Bronchial epithelial cell (primary cell): ENCODE measurements at regions not wholly inside any gene's neighbourhood (a gene's known extent, or its start where the extent isn't known, plus 50 kb on each side); places are given as distances from the start of the nearest gene placed in this dataset.
"Not testable (repeated sequence)": the region's sequence is repeated elsewhere in the genome, so short reads cannot be mapped to it uniquely, and the experiment has no call there.

Source experiments
- DNase-seq: peaks from one replicate; pipeline ENCODE4 v3.0.0-alpha.2; 2010; ENCODE audit warnings: low read depth
- FAIRE-seq: peaks from 2 replicates; lab custom pipeline; 2011; peaks lifted over from hg19 to GRCh38; lab: Jason Lieb, UNC
- H3K27me3 ChIP-seq: 2 replicates; pipeline ENCODE4 v1.5.1; 2011; ENCODE audit warnings: low read length; ENCODE audit not compliant: control insufficient read depth, insufficient read depth
- H3K36me3 ChIP-seq: 2 replicates; pipeline ENCODE4 v1.5.1; 2011; ENCODE audit warnings: low read length; ENCODE audit not compliant: control insufficient read depth, insufficient read depth
- H3K4me3 ChIP-seq: 2 replicates; pipeline ENCODE4 v1.5.1; 2011; ENCODE audit warnings: mild to moderate bottlenecking, low read depth, low read length, control low read depth
- TF ChIP-seq, protein P1 (sequence below): IDR thresholded peaks from 2 replicates; pipeline ENCODE4 v1.5.1; 2011; ENCODE audit warnings: mild to moderate bottlenecking, moderate library complexity, low read length, control low read depth, inconsistent platforms; ENCODE audit not compliant: insufficient read depth, severe bottlenecking

GRCh38 chr7:92909686-92910475, 73.5 kb upstream of the CDK6 start:
- Histone ChIP-seq H3K27me3 (no peaks in the 10 kb centered on the region), H3K4me3 (no peak overlapping the region), H3K36me3 (no peaks in the 10 kb centered on the region)
- FAIRE-seq (no peak), DNase-seq (no peak)
- TF ChIP-seq, protein P1, sequence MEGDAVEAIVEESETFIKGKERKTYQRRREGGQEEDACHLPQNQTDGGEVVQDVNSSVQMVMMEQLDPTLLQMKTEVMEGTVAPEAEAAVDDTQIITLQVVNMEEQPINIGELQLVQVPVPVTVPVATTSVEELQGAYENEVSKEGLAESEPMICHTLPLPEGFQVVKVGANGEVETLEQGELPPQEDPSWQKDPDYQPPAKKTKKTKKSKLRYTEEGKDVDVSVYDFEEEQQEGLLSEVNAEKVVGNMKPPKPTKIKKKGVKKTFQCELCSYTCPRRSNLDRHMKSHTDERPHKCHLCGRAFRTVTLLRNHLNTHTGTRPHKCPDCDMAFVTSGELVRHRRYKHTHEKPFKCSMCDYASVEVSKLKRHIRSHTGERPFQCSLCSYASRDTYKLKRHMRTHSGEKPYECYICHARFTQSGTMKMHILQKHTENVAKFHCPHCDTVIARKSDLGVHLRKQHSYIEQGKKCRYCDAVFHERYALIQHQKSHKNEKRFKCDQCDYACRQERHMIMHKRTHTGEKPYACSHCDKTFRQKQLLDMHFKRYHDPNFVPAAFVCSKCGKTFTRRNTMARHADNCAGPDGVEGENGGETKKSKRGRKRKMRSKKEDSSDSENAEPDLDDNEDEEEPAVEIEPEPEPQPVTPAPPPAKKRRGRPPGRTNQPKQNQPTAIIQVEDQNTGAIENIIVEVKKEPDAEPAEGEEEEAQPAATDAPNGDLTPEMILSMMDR: no peak

GRCh38 chr7:92904244-92905131, 68.1 kb upstream of the CDK6 start:
- DNase-seq (peak; percentile 99), FAIRE-seq (peak; percentile 60)
- TF ChIP-seq, protein P1: no peak
- Histone ChIP-seq H3K36me3 (no peaks in the 10 kb centered on the region), H3K27me3 (no peaks in the 10 kb centered on the region), H3K4me3 (no peak overlapping the region)

GRCh38 chr7:92898798-92899197, 62.4 kb upstream of the CDK6 start:
- Histone ChIP-seq H3K27me3 (no peaks in the 10 kb centered on the region), H3K4me3 (no peak overlapping the region), H3K36me3 (no peaks in the 10 kb centered on the region)
- TF ChIP-seq, protein P1: no peak
- no peak for FAIRE-seq
- no peak for DNase-seq

DNA sequence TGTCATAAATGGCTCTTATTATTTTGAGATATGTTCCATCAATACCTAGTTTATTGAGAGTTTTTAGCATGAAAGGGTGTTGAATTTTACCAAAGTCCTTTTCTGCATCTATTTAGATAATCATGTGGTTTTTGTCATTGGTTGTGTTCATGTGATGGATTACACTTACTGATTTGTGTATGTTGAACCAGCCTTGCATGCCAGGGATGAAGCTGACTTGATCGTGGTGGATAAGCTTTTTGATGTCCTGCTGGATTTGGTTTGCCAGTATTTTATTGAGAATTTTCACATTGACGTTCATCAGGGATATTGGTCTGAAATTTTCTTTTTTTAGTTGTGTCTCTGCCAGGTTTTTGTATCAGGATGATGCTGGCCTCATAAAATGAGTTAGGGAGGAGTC, 58.5 kb upstream of the CDK6 start:
- DNase-seq, FAIRE-seq, H3K27me3 ChIP-seq, H3K36me3 ChIP-seq, H3K4me3 ChIP-seq: not testable (repeated sequence)

GRCh38 chr7:92889081-92889480, 52.7 kb upstream of the CDK6 start:
- FAIRE-seq (no peak), DNase-seq (no peak)
- TF ChIP-seq, protein P1: no peak
- H3K4me3 ChIP-seq: no peak overlapping the region
- no peaks in the 10 kb centered on the region for H3K27me3 ChIP-seq
- H3K36me3 ChIP-seq: no peaks in the 10 kb centered on the region
